PFSK-1 (cell line): ENCODE measurements at regions not wholly inside any gene's neighbourhood (a gene's known extent, or its start where the extent isn't known, plus 50 kb on each side); places are given as distances from the start of the nearest gene placed in this dataset.

Experiments
- FOXP2 ChIP-seq: optimal IDR thresholded peaks from 2 replicates; pipeline ENCODE3; 2011; ENCODE audit warnings: borderline replicate concordance, control low read depth, inconsistent platforms; ENCODE audit not compliant: insufficient read depth; ENCODE audit errors: extremely low read length, extremely low read depth
- POLR2AphosphoS5 ChIP-seq: IDR thresholded peaks from 2 replicates; pipeline ENCODE4 v1.6.1; 2012; ENCODE audit warnings: low read depth, mild to moderate bottlenecking, control low read depth, low read length, moderate library complexity
- SIN3A ChIP-seq: IDR thresholded peaks from 2 replicates; pipeline ENCODE4 v1.6.1; 2012; ENCODE audit warnings: mild to moderate bottlenecking, low read length, moderate library complexity, borderline replicate concordance; ENCODE audit not compliant: insufficient read depth
- TAF1 ChIP-seq: IDR thresholded peaks from 2 replicates; pipeline ENCODE4 v1.6.1; 2012; ENCODE audit warnings: low read length, control low read depth, borderline replicate concordance; ENCODE audit not compliant: insufficient read depth
- TF ChIP-seq, protein P1 (sequence below), 2 experiments: IDR thresholded peaks; 2 replicates each; pipeline versions ENCODE4 v1.6.1 to v1.8.0; 2011 to 2012; ENCODE audit warnings: low read depth in 2 of 2, low read length in 2 of 2, control low read depth in 1 of 2, inconsistent platforms in 1 of 2, mild to moderate bottlenecking in 1 of 2, moderate library complexity in 1 of 2; ENCODE audit not compliant: insufficient read depth in 1 of 2

DNA sequence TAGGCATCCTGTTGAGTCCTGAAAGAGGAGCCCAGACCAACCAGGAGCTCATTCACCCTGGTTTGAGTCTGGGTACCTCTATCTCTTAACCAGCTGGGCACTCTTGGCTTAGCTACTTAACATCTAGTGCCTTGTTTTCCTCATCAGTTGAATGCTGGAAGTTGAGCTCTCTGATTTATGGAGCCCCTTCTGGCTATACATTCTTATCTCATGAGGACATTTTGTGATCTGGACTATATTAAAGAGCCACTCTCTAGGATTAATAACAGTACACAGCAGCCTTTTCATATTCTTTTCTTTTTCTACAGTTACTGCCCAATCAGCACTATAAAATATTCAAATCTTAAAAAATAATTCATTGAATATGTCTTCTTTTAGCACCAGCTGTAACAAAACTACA, 296.9 kb upstream of the RUNX1 start:
- TF ChIP-seq, protein P1, sequence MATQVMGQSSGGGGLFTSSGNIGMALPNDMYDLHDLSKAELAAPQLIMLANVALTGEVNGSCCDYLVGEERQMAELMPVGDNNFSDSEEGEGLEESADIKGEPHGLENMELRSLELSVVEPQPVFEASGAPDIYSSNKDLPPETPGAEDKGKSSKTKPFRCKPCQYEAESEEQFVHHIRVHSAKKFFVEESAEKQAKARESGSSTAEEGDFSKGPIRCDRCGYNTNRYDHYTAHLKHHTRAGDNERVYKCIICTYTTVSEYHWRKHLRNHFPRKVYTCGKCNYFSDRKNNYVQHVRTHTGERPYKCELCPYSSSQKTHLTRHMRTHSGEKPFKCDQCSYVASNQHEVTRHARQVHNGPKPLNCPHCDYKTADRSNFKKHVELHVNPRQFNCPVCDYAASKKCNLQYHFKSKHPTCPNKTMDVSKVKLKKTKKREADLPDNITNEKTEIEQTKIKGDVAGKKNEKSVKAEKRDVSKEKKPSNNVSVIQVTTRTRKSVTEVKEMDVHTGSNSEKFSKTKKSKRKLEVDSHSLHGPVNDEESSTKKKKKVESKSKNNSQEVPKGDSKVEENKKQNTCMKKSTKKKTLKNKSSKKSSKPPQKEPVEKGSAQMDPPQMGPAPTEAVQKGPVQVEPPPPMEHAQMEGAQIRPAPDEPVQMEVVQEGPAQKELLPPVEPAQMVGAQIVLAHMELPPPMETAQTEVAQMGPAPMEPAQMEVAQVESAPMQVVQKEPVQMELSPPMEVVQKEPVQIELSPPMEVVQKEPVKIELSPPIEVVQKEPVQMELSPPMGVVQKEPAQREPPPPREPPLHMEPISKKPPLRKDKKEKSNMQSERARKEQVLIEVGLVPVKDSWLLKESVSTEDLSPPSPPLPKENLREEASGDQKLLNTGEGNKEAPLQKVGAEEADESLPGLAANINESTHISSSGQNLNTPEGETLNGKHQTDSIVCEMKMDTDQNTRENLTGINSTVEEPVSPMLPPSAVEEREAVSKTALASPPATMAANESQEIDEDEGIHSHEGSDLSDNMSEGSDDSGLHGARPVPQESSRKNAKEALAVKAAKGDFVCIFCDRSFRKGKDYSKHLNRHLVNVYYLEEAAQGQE (IDR thresholded peaks at IDR 0.05; ENCODE audit: insufficient read depth in 1 of 2, low read depth in 2 of 2, low read length in 2 of 2): no peak
- no peak for TF ChIP-seq SIN3A
- TF ChIP-seq POLR2AphosphoS5: no peak
- TF ChIP-seq TAF1: no peak
- no peak for TF ChIP-seq FOXP2

DNA sequence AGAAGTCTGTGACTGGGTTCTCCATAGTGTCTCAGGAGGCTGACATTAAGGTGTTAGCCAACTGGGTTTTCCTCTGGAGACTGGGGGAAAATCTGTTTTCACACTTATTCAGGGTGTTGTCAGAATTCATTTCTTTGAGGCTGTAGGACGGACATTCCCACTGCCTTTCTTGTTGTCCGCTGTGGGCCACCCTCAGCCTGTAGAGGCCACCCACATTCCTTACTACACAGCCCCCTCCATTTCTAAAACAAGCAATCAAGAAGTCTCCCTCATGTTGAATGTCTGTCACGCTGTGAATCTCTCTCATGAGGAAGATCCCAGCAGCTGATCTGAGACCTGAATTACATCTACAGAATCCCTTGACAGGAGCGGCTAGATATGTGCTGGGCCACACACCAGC, 295.5 kb upstream of the RUNX1 start:
- TF ChIP-seq FOXP2 (no peak), POLR2AphosphoS5 (no peak), TAF1 (no peak), SIN3A (no peak)
- TF ChIP-seq, protein P1 (IDR thresholded peaks at IDR 0.05; ENCODE audit: insufficient read depth in 1 of 2, low read depth in 2 of 2, low read length in 2 of 2): no peak

DNA sequence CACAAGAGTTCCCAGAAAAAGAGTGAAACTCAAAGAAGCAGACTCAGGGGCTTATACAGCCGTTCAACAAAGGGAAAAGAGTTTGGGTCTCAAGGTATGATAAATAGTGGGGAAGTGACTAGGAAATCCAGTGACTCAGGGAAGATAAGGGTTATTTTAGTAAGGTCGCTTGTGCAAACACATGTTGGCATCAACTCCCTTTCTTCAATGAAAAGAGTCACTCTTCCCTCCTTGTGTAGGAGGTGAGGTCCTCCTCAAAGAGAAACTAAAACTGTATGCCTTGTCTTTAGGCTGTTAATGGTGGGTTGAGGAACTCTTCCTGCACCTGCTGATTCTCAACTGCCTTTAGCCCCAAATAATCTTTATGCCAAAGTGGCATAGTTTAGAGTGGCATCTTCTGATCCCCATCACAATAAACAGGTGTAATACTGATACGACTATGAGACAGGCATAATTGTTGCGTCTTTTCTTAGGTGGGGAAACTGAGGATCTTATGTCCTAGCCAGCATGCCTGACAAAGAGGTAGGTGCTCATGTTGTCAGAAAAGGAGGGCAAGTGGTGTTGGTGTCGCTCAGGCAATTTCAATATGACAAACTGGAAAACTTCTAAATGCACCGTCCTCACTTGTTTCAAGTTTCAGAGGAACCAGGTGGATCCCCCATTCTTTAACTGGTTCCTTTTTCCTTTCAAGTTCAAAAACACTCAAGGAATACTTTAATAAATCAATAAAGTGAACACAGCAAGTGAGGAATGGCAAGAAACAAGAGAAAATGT, 294.1 kb upstream of the RUNX1 start:
- TF ChIP-seq, protein P1 (IDR thresholded peaks at IDR 0.05; ENCODE audit: insufficient read depth in 1 of 2, low read depth in 2 of 2, low read length in 2 of 2): no peak
- no peak for TF ChIP-seq POLR2AphosphoS5
- no peak for TF ChIP-seq SIN3A
- no peak for TF ChIP-seq FOXP2
- TF ChIP-seq TAF1: no peak

DNA sequence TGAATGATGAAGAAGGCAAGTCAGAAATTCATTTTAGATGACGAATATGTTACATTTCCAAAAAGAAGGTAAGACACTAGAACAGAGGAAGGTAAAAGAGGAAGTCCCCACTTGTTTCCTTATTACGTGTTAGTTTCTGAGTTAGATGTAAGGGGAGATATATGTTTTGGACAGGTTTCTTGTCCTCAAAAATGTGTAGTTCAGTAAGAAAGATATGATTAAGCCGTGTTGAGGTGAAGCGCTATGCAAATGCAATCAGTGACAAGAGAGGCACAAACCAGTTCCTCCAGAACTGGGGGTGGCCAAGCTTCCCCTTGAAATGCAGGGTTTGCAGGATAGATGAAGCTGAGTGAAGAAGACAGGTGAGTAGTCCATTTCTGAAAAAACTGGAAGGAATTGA, 293.3 kb upstream of the RUNX1 start:
- TF ChIP-seq SIN3A: no peak

DNA sequence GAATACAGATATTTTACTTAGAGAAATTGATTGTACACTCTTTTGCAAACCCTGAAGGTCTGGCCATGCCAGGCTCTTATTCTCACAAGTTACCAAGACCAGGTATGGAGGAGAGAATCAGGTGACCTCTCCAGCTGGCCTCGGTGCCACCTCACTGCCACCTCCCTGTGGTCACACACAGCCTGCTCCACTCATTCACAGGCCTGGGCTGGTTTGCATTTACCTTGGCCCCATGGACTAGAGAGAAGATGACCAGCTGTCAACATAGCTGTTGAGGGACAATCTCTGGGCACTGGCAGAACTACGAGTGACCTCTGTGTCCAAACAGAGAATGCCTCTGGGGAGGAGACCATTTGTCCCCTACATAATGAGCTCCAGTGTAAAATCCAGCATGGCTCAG, 291.2 kb upstream of the RUNX1 start:
- no peak for TF ChIP-seq TAF1
- no peak for TF ChIP-seq SIN3A
- no peak for TF ChIP-seq POLR2AphosphoS5
- no peak for TF ChIP-seq FOXP2
- TF ChIP-seq, protein P1 (IDR thresholded peaks at IDR 0.05; ENCODE audit: insufficient read depth in 1 of 2, low read depth in 2 of 2, low read length in 2 of 2): no peak
